ENCODE measurements at regions not wholly inside any gene's neighbourhood (a gene's known extent, or its start where the extent isn't known, plus 50 kb on each side); places are given as distances from the start of the nearest gene placed in this dataset.
A peak's percentile ranks its signal among the peaks of the same experiment; 100 is the strongest.

DNA sequence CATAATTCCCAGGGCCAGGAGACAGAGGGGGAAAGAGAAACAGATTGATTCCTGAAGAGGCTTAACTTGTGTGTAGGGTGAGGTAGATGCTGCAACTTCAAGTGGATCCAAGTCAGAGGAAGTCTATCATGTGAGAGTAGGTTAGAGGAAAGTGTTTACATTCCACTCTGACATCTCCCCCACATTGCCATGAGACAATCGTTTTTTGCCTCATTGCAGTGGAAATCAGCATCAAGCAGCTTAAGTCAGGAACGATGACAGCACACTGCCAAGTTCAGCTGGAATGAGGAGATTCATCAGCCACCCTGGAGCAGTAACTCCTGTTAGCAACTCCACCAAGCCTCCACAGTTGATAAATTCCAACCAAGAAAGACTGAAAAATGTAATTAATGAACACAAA is 689.7 kb upstream of the MEF2C start:
- Histone ChIP-seq H4K20me1 (ENCODE audit: insufficient read depth, low read length) (no peaks in the 10 kb centered on the region), H4K5ac (ENCODE audit: low read depth, low read length) (no peak overlapping the region), H3K4me1 (ENCODE audit: control insufficient read depth, insufficient read depth, low read length) (no peaks in the 10 kb centered on the region), H3K27ac (ENCODE audit: insufficient read depth, low read length) (no peak overlapping the region), H3K79me1 (ENCODE audit: low read depth in 1 of 2, low read length in 2 of 2) (no peaks in the 10 kb centered on the region), H2AK9ac (replicated peaks; ENCODE audit: low read depth, low read length, poor library complexity) (no peak overlapping the region), H3K56ac (ENCODE audit: extremely low read depth, insufficient read depth, low read length) (no peak overlapping the region), H3K9me3 (ENCODE audit: control insufficient read depth, insufficient read depth, low read length) (no peaks in the 10 kb centered on the region), H2BK5ac (ENCODE audit: low read depth, low read length, poor library complexity, severe bottlenecking) (no peak overlapping the region), H2BK20ac (ENCODE audit: low read depth, low read length) (no peak overlapping the region), H3K14ac (replicated peaks; ENCODE audit: low read depth, low read length) (no peak overlapping the region), H2BK120ac (ENCODE audit: low read depth, low read length) (no peak overlapping the region), H2AFZ (replicated peaks; ENCODE audit: low read length, poor library complexity) (no peak overlapping the region), H3K18ac (ENCODE audit: low read depth, low read length) (no peak overlapping the region), H3K4me3 (ENCODE audit: insufficient read depth, low read depth, low read length) (no peak overlapping the region), H3K27me3 (ENCODE audit: control insufficient read depth, insufficient read depth, low read length) (no peaks in the 10 kb centered on the region), H3K9me1 (ENCODE audit: insufficient read depth, low read length) (no peaks in the 10 kb centered on the region), H4K91ac (ENCODE audit: insufficient read depth, low read depth, low read length) (no peak overlapping the region), H2AK5ac (ENCODE audit: low read depth, low read length) (no peak overlapping the region), H2BK15ac (ENCODE audit: low read depth, low read length) (no peak overlapping the region), H3K23ac (ENCODE audit: low read depth, low read length) (no peak overlapping the region), H3K4ac (ENCODE audit: low read depth, low read length) (no peak overlapping the region), H3K36me3 (ENCODE audit: control insufficient read depth, insufficient read depth, low read length) (no peaks in the 10 kb centered on the region), H3K4me2 (ENCODE audit: low read depth, low read length) (no peak overlapping the region), H3K9ac (ENCODE audit: low read depth, low read length) (no peak overlapping the region), H4K8ac (ENCODE audit: low read depth in 2 of 2, low read length in 2 of 2) (no peak overlapping the region)
- in situ Hi-C loops (cut with MboI; ENCODE audit: low sequenced_read_pairs), result no loop called here
- DNase-seq (peak; percentile 72), ATAC-seq (ENCODE audit: low read depth) (peak; percentile 49; the same call in 1 of the 2 replicates)
- CTCF ChIA-PET, result interaction anchor here (0.6 kb wide), 1 partner anchor 20 kb away, joined by 6 read pairs; no protein-coding TSS in a partner anchor
- BruUV-seq (replicated peaks), result no TSS peak
- intact Hi-C loops (cut with micrococcal nuclease), result no loop called here
- WGBS, 2 experiments (ENCODE audit: extremely low coverage in 2 of 2, insufficient read length in 1 of 2), result no CpG with 5 or more reads among the region's 2 CpGs
- TF ChIP-seq NFE2L2 (IDR thresholded peaks at IDR 0.05; ENCODE audit: low read depth, low read length) (no peak), MXI1 (IDR thresholded peaks at IDR 0.05; ENCODE audit: borderline replicate concordance, low read depth, low read length) (no peak), RCOR1 (IDR thresholded peaks at IDR 0.05; ENCODE audit: insufficient replicate concordance, low read length) (no peak), FOS (IDR thresholded peaks at IDR 0.05; ENCODE audit: low read depth, low read length) (no peak), POLR2A (IDR thresholded peaks at IDR 0.05; ENCODE audit: low read depth, low read length) (no peak), RAD21 (IDR thresholded peaks at IDR 0.05; ENCODE audit: low read length) (no peak), CEBPB (IDR thresholded peaks at IDR 0.05; ENCODE audit: low read depth, low read length) (no peak), SMC3 (IDR thresholded peaks at IDR 0.05; ENCODE audit: low read depth, low read length) (no peak), MAZ (IDR thresholded peaks at IDR 0.05; ENCODE audit: borderline replicate concordance, low read depth, low read length) (no peak), ELK1 (IDR thresholded peaks at IDR 0.05; ENCODE audit: borderline replicate concordance, low read depth, low read length) (no peak), CTCF (conservative IDR thresholded peaks at IDR 0.05; ENCODE audit: low read depth, low read length) (no peak), USF2 (IDR thresholded peaks at IDR 0.05; ENCODE audit: low read depth, low read length) (no peak), CHD1 (IDR thresholded peaks at IDR 0.05; ENCODE audit: low read depth, low read length) (no peak), RFX5 (IDR thresholded peaks at IDR 0.05; ENCODE audit: low read depth, low read length) (no peak), BHLHE40 (IDR thresholded peaks at IDR 0.05; ENCODE audit: low read depth, low read length) (no peak), MAFK (IDR thresholded peaks at IDR 0.05; ENCODE audit: low read depth, low read length) (no peak)
- dilution Hi-C loops (cut with HindIII; ENCODE audit: low sequenced_read_pairs, unreplicated experiment), result no loop called here
- POLR2A ChIA-PET (ENCODE audit: unreplicated experiment), result no interaction called here
